GM19193 (cell line): ENCODE measurements at regions not wholly inside any gene's neighbourhood (a gene's known extent, or its start where the extent isn't known, plus 50 kb on each side); places are given as distances from the start of the nearest gene placed in this dataset.

Experiments used
- POLR2A ChIP-seq: IDR thresholded peaks from 4 replicates; pipeline ENCODE4 v1.6.1; 2011; ENCODE audit not compliant: insufficient read depth, insufficient read length; ENCODE audit errors: extremely low read depth

DNA sequence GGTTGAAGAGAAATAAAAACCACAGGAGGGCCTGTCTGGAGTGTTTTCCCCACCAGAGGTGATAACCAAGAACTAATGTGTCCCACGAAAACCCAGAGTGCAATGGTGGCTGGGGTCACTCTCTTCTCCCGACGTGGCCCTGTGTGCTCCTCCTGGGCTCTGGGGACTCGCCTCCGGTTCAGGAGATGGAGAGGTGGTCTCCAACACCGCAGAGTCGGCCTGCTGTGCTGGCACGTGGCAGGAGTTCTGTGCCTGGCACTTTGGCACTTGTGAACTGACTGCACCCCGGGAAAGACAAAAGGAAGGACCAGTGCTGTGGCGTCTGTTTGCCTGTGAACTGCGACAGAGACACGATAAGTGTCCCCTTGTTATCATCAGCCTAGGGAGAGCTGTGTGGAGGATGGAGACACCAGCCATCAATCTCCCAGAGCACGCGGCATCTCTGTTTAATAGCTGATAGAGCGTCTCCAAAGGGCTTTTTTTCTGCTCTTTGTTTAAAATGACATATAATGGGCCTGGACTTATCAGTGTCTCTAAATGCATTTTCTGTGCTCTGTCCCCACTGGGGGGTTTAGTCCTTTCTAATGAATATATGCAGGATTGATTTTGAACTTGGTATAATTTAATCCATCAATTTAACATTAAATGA is 98.3 kb downstream of the MRPL36 start:
- no peak for TF ChIP-seq POLR2A

GRCh38 chr5:1699394-1699793 is 100.2 kb downstream of the MRPL36 start:
- no peak for TF ChIP-seq POLR2A

DNA sequence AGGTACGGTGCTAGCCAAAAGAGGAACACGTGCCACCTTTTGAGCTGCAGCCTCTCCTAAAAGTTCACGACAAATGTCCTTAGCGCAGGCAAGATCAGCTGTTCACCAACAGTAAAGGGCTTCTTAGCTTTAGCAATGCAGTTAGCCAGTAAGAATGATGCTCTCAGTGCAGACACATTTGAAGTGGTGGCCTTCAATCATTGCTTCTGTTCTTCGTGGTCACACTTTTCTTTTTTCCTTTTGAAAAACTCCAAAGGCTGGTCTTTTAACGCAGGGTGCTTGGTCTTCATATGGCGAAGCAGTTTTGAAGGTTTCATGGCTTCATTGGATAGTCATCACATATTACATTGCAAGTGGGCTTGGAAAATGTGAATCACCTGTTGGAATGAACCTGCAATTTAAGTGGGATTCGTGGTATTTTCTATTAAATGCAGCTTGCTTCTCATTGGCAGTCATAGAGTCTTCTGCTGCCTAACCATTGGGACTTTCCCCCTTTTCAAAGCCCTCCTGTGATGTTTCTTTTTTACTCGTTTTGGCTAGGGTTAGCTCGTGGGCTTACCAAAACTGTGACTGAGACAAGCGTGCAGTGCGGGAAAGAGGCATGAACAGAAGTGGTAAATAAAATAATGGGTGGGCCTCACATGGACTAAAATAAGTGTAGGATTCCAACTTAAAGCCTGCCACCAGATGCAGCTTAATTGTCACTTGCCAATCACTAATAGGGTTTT is 100.9 kb downstream of the MRPL36 start:
- no peak for TF ChIP-seq POLR2A

- TF ChIP-seq POLR2A = no peak
Observed at GRCh38 chr5:1692381-1692780, 107.3 kb downstream of the MRPL36 start.

GRCh38 chr5:1687301-1687970 is 112.2 kb downstream of the MRPL36 start:
- no peak for TF ChIP-seq POLR2A

DNA sequence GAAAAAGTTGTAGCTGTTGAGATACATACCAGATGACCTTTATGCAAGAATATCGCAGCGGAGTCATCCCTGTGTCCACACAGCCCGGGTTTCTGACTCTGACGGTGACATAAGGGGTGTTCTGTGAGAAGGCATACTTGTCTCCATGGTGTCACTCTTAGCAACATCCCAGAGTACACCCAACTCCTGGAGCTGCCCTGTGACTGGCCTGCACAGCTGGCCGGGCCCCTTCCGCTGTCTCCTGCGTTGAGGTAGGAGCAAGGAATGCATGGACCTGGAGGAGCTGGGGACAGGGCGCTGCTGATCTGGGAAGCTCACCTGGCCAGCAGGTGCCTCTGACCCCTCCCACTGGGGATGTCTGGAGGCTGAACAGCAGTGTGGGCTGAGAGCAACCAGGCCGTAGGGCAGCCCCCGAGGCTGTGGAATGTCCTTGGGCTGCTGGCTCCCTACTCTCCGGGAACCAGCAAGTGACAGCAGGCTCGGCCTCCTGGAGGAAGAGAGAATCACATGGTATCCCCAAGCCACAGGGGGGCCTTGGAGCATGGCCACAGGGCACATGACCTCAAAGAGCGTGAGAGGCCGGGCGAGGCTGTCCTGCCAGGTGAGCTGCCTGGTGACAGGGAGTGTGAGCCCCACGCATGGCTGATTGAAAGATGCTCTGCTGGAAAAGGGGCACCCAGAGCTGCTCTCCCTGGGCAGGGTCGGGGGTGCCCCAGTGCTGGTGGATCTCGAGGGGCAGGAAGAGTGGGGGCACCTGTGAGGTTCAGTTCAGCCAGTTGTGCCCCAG is 113.4 kb downstream of the MRPL36 start:
- TF ChIP-seq POLR2A = no peak

GRCh38 chr5:1685066-1685465 is 114.6 kb downstream of the MRPL36 start:
- TF ChIP-seq POLR2A = no peak

DNA sequence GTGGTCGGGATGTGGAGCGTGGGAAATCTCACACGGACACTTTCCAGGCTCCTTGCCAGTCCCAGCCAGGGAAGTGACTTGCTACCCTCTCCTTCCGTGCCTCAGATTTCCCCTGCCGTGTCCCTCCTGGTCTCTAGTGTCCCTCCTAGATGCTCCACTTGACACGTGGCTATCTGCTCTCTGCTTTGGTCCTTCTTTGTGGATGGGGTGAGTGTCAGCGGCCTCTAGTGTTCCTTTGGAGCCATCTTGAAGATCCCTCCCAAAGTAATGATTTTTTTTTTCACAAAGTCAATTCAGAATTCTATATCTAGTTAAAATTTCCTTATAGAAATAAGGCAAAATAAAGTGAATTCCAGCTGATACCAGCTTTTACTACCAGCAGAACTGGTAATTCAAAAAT is 117.7 kb downstream of the MRPL36 start:
- TF ChIP-seq POLR2A = no peak

- TF ChIP-seq POLR2A = no peak
Observed at GRCh38 chr5:1673042-1673677, 126.5 kb downstream of the MRPL36 start.

GRCh38 chr5:1672396-1672795 is 127.2 kb downstream of the MRPL36 start:
- TF ChIP-seq POLR2A = no peak

DNA sequence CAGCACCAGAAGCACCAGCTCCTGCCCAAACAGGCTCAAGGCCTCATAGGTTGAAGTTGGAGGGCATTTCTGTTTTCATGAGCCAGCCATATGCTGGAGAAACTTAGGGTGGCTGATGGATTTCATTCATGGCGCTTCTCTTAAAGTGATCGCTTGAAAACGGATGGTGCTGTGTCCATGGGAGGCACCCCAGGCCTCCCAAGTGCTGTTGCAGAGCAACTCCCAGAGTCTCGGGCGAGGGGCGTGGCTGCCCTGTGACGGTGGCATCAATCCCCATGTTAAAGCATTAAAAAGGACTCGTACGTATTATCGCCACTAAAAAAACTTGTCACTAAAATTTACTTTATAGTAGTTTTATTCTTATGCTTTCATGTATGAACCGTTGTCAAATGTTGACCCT is 128.3 kb downstream of the MRPL36 start:
- TF ChIP-seq POLR2A = no peak

- no peak for TF ChIP-seq POLR2A
Observed at GRCh38 chr5:1670351-1670750, 129.3 kb downstream of the MRPL36 start.

DNA sequence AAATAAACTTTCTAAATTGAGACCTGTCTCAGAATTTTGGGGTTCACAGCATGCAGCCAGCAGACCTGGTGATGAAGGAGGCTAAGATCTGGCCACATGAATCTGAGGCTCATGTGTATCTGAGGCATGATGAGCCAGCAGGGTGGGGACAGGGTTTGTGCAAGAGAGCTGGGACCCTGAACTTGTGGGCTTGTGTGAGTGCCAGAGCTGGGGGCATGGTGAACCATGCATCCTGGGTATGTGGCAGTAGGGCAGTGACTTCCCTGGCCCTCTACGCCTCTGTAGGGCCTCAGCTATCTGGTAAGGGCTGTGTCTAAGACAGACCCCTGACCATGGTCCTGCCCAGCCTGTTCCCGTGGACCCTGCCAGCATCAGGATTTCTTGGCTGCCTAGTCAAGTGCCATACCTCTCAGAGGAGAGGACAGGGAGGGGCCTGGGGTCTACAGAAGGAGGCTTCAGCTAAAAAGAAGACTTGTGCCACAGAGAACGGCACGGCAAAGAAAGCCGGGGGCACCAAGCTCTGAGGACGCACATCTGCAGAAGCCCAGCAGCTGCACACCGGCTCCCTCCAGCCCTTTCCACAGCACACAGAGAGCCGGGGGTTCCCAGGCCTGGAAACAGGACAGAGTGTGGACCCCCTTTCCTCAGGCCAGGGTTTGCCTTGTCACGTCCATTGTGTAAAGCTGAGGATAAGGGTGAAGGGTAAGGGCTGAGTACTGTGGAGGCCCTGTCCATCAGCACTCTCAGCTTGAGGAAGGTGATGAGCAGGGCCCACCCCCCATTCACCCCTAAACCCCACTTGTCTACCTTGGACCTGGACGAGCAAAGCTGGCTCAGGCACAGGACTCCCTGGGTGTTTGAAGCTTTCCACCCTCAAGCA is 130.1 kb downstream of the MRPL36 start:
- TF ChIP-seq POLR2A = no peak
